ENCODE measurements at regions not wholly inside any gene's neighbourhood (a gene's known extent, or its start where the extent isn't known, plus 50 kb on each side); places are given as distances from the start of the nearest gene placed in this dataset.
A peak's percentile ranks its signal among the peaks of the same experiment; 100 is the strongest.

GRCh38 chr1:224503161-224504118, 68.8 kb upstream of the WDR26 start:
- no peak overlapping the region for H2BK12ac ChIP-seq (ENCODE audit: insufficient read length, low read depth, low read length)
- no peaks in the 10 kb centered on the region for H3K9me3 ChIP-seq (ENCODE audit: control insufficient read depth, low read depth, low read length)
- no peak overlapping the region for H3K4ac ChIP-seq (ENCODE audit: low read depth, low read length)
- H3K4me2 ChIP-seq (ENCODE audit: insufficient read depth, insufficient read length, low read length) = no peak overlapping the region
- no peaks in the 10 kb centered on the region for H4K20me1 ChIP-seq (ENCODE audit: control insufficient read depth, insufficient read depth, insufficient read length)
- peaks cover 6% of the 10 kb centered on the region; the same call in 1 of the 2 replicates for H3K4me1 ChIP-seq (ENCODE audit: insufficient read depth, low read length)
- Mint-ChIP-seq H3K9me3 (no peaks in the 10 kb centered on the region; a peak in 1 of 5 replicates), H3K36me3 (ENCODE audit: insufficient read depth in 1 of 3, low read depth in 3 of 3) (no peaks in the 10 kb centered on the region), H3K27me3 (ENCODE audit: low read depth) (no peaks in the 10 kb centered on the region; the same call in 1 of the 2 replicates), H3K27ac (peak overlapping the region; percentile 67 to 96 (median 94)), H3K4me3 (peak overlapping the region; percentile 15 to 51; a peak in 2 of 5 replicates), H3K4me1 (peaks cover 67 to 68% of the 10 kb centered on the region in 2 experiments)
- H2BK120ac ChIP-seq (ENCODE audit: low read depth, low read length, poor library complexity, severe bottlenecking) = no peak overlapping the region
- no peak overlapping the region for H3K23ac ChIP-seq (ENCODE audit: insufficient read length, low read depth, low read length)
- no peak overlapping the region for H2BK20ac ChIP-seq (ENCODE audit: low read depth, low read length, poor library complexity, severe bottlenecking)
- no peak overlapping the region for H2BK5ac ChIP-seq (ENCODE audit: insufficient read length, low read length)
- DNase-seq = peak; percentile 85
- no peak overlapping the region for H3K14ac ChIP-seq (ENCODE audit: insufficient read depth, low read length)
- H3K23me2 ChIP-seq (ENCODE audit: insufficient read length, low read depth, low read length, poor library complexity, severe bottlenecking) = no peaks in the 10 kb centered on the region
- no peak overlapping the region for H2BK15ac ChIP-seq (ENCODE audit: low read depth, low read length)
- no peak overlapping the region for H4K8ac ChIP-seq (replicated peaks; ENCODE audit: insufficient read length, low read depth, low read length)
- no peak overlapping the region for H3K9ac ChIP-seq (ENCODE audit: extremely low read depth, insufficient read length, low read length)
- no peak overlapping the region for H3T11ph ChIP-seq (ENCODE audit: low read length)
- no CpG with 5 or more reads among the region's 19 CpGs for WGBS (ENCODE audit: extremely low coverage, insufficient read length, low lambda C conversion rate)
- no peaks in the 10 kb centered on the region for H3K79me1 ChIP-seq (ENCODE audit: insufficient read depth, low read depth, low read length, poor library complexity, severe bottlenecking)
- no peak overlapping the region for H3K56ac ChIP-seq (ENCODE audit: insufficient read length, low read depth, low read length)
- H3K27me3 ChIP-seq (ENCODE audit: insufficient read depth, low read length) = no peaks in the 10 kb centered on the region
- H2AFZ ChIP-seq (ENCODE audit: low read length) = no peak overlapping the region
- H4K91ac ChIP-seq (ENCODE audit: insufficient read length, low read depth, low read length) = no peak overlapping the region
- no peaks in the 10 kb centered on the region for H3K79me2 ChIP-seq (ENCODE audit: insufficient read depth, low read length)
- TF ChIP-seq, protein P1, sequence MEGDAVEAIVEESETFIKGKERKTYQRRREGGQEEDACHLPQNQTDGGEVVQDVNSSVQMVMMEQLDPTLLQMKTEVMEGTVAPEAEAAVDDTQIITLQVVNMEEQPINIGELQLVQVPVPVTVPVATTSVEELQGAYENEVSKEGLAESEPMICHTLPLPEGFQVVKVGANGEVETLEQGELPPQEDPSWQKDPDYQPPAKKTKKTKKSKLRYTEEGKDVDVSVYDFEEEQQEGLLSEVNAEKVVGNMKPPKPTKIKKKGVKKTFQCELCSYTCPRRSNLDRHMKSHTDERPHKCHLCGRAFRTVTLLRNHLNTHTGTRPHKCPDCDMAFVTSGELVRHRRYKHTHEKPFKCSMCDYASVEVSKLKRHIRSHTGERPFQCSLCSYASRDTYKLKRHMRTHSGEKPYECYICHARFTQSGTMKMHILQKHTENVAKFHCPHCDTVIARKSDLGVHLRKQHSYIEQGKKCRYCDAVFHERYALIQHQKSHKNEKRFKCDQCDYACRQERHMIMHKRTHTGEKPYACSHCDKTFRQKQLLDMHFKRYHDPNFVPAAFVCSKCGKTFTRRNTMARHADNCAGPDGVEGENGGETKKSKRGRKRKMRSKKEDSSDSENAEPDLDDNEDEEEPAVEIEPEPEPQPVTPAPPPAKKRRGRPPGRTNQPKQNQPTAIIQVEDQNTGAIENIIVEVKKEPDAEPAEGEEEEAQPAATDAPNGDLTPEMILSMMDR (conservative IDR thresholded peaks at IDR 0.05) = peak; percentile 53
- peak overlapping the region; percentile 41 for H3K27ac ChIP-seq (ENCODE audit: insufficient read length, low read depth, low read length)
- no peak overlapping the region for H4K5ac ChIP-seq (ENCODE audit: insufficient read length, low read depth, low read length)
- no peak overlapping the region for H2AK5ac ChIP-seq (ENCODE audit: insufficient read length, low read length)
- H3K18ac ChIP-seq (ENCODE audit: insufficient read length, low read depth, low read length) = no peak overlapping the region

Measured in H9 (cell line).